Stimulated activated CD8-positive, alpha-beta memory T cell treated with anti-CD3 and anti-CD28 coated beads, Interleukin-7, amount 100 ng/mL, for 4 hours (primary cell): ENCODE measurements at regions not wholly inside any gene's neighbourhood (a gene's known extent, or its start where the extent isn't known, plus 50 kb on each side); places are given as distances from the start of the nearest gene placed in this dataset.
"Not testable (repeated sequence)": the region's sequence is repeated elsewhere in the genome, so short reads cannot be mapped to it uniquely, and the experiment has no call there.

Source experiments
- DNase-seq, 2 donors: peaks; one replicate each; pipeline ENCODE4 v3.0.0-alpha.2; 2020; ENCODE audit warnings: low read depth in 2 of 2

DNA sequence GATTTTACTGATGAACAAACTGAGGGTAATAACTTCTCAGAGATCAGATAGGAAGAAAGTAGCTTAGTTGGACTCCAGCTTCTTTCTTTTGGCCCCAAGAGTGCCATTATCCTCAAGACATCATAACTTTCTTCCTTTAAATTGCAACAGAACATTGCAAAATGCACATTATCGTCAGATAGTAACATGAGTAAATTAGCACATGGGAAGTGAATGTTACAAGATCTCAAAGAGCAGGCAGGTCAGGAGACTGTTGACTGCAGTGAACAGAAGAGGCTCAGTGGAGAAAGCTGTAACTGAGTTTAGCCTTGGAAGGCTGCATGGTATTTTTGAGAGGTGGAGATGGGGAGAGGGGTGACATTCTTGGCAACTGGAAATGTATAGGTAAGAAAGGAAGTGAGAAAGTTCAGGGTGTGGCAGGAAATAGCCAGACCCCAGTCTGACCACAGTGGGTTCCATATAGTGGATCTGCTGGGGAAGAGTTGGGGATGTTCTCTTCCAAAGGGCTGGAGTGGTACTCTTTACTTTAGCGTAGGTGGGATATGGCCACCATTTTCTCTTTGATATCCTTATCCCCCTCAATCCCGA, 307.7 kb downstream of the RPLP1 start:
- DNase-seq = no peak

DNA sequence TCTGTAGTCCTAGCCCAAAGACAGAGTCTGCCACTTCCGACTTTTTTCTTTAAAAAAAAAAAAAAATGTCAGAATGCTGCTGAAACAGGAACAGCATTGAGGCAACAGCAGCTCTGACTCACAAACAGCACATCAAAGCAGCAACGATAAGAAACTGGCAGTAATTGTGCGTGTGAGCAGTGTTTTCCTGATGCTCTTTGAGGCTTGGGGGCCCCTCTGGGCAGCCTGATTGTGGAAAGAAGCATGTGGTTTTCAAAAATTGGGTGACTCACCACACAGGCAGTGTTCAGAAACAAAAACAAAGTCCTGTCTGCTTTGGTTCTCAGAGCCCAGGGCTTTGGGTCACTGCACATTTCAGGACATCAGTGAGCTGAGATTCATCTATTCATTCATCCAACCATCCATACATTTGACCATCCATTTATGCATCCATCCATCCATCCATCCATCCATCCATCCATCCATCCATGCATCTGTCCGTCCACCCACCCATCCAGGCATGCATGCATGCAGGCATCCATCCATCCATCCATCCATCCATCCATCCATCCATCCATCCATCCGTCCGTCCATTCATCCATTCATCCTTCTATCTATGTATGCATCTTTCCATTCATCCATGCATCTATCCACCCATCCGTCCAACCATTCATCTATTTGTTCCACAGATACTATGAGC, 308.4 kb downstream of the RPLP1 start:
- DNase-seq = peak; percentile 78 to 85

DNA sequence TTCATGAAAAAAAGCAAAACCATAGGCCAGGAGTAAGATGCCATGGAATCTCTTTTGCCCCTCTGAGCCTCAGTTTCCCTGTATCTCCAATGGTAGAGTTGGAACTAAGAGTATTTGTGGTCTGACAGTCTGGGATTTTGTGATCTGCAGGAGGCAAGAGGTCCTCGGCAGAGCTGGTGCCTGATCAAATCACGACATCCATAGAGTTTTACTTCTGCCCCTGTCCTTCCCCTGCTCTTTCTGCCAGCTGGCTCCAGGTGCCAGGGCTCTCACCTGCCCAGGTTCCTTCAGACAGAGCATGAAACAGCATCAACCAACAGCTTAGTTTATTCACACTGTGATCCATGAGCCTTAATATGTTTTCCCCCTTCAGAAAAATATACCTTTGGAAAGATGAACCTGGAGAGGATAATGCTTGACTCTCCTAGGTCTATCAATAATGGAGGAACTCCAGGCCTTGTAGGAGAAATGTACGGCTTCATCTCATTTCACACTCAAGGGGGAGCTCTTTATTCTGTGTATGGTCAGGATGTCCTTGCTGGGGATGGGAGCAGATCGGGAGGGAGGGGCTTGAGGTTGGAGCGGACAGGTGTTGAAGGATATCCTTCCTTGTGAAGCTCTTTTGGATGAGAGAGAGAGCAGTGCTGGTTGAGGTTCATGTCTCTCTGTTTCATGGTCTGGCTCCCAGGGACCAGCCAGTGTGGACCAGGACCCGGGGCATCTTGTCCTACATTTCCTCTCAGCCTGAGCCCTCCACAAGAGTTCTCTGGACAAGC, 309.9 kb downstream of the RPLP1 start:
- no peak for DNase-seq

DNA sequence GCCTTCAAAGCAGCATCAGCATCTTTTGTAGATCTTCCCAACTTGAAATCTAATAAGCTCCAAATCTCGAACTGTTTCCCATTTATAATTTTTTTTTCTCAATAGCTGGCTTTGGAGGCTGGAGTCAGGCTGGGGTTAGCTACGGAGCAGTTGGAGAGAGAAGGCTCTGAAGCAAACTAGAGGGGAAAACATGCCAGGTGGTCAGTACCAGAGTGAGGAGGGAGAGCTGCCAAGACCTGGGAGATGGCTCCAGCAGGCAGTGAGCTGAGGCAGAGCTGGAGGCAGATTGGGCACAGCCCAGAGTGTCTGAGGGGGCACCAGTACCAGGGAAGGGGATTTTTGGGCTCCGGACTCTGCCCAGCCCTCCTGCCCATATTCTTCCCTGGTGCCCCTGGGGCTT, 311.2 kb downstream of the RPLP1 start:
- DNase-seq = no peak

DNA sequence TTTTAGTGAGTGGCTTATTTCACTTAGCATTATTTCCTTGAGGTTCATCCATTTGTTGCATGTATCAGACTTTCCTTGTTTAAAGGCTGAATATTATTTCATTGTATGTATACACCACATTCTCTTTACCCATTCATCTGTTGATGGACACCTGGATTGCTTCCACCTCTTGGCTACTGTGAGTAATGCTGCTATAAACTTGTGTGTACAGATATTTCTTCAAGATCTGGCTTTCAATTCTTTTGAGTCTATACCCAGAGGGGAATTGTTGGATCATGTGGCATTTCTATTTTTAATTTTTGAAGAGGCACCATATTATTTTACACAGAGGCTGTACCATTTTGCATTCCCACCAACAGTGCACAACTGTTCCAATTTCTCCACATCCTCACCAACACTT, 313.5 kb downstream of the RPLP1 start:
- no peak for DNase-seq

DNA sequence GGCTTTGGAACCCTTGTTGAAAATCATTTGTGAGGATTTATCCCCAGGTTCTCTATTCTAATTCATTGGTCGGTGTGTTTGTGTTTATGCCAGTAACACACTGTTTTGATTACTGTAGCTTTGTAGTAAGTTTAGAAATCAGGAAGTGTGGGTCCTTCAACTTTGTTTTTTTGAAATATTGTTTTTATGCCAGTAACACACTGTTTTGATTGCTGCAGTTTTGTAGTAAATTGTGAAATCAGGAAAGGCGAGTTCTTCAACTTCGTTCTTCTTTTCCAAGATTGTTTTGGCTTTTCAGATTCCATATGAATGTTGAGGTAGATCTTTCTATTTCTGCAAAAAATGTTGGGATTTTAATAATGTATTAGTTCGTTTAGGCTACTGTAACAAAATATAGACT, 314.6 kb downstream of the RPLP1 start:
- DNase-seq = no peak

DNA sequence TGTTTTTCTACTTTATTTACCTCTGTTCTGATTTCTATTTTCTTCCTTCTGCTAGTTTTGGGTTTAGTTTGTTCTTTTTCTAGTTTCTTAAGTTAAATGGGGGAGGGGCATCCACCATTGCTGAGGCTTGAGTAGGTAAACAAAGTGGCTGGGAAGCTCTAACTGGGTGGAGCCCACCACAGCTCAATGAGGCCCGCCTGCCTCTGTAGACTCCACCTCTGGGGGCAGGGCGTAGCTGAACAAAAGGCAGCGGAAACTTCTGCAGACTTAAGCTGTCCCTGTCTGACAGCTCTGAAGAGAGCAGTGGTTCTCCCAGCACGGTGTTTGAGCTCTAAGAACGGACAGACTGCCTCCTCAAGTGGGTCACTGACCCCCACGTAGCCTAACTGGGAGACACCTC, 316.7 kb downstream of the RPLP1 start:
- peak in 1 of 2 donors; percentile 21 for DNase-seq

DNA sequence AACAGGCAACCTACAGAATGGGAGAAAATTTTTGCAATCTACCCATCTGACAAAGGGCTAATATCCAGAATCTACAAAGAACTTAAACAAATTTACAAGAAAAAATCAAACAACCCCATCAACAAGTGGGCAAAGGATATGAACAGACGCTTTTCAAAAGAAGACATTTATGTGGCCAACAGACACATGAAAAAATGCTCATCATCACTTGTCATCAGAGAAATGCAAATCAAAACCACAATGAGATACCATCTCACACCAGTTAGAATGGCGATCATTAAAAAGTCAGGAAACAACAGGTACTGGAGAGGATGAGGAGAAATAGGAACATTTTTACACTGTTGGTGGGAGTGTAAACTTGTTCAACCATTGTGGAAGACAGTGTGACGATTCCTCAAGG, 321.6 kb downstream of the RPLP1 start:
- DNase-seq = not testable (repeated sequence)

DNA sequence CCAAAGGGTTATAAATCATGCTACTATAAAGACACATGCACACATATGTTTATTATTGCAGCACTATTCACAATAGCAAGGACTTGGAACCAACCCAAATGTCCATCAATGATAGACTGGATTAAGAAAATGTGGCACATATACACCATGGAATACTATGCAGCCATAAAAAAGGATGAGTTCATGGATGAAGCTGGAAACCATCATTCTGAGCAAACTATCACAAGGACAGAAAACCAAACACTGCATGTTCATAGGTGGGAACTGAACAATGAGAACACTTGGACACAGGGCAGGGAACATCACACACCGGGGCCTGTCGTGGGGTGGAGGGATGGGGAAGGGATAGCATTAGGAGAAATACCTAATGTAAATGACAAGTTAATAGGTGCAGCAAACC, 322.1 kb downstream of the RPLP1 start:
- DNase-seq = not testable (repeated sequence)

DNA sequence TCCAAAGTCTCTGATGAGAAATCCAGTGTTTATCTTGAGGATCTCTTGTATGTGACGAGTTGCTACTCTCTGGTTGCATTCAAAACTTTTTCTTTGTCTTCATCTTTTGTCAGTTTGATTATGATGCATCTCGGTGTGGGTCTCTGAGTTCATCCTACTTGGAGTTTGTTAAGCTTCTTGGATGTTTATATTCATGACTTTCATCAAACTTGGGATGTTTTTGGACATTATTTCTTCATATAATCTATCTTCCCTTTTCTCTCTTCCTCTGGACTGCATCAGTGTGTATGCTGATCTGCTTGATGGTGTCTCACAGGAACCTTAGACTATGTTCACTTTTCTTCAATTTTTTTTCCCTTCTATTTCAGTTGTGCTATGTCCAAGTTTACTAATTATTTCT, 320.4 kb downstream of the TLE3 start:
- no peak for DNase-seq

DNA sequence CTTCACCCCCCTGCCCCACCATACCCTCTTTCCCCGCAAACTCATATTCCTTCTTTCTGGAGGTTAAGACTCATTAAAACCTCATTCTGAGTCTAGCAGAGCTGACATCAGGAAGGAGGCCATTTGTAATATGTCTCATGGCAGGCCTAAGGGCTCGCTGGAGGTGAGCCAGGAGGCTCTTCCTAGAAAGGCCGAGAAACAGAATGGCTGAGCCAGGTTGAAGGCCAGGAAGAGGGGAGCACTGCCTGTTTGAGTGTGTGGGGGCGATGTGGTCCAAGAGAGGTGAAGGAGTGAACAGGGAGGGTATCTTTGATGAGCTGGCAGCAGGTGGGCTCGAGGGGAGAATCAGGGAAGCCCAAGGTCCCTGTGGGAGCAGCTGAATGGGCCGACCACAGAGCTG, 317.3 kb downstream of the TLE3 start:
- no peak for DNase-seq

DNA sequence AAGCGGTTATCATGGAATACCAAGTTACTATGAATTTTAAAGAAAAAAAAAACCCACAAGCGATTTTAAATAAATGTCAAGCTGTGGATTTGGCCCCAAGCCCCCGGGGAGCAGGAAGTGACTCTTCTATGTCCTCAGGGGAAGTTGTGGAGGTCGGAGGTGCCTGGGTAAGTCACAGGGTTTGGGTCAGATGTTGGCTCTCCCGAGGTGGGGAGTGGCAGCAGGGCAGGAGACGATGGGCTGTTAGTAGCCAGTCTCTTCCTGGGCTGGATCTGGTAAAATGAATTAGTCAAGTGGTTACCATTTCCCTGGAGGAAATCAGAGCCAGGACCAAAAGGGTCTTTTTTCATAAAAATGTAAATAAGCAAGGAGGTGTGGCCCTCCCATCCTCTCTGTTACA, 316.7 kb downstream of the TLE3 start:
- no peak for DNase-seq

DNA sequence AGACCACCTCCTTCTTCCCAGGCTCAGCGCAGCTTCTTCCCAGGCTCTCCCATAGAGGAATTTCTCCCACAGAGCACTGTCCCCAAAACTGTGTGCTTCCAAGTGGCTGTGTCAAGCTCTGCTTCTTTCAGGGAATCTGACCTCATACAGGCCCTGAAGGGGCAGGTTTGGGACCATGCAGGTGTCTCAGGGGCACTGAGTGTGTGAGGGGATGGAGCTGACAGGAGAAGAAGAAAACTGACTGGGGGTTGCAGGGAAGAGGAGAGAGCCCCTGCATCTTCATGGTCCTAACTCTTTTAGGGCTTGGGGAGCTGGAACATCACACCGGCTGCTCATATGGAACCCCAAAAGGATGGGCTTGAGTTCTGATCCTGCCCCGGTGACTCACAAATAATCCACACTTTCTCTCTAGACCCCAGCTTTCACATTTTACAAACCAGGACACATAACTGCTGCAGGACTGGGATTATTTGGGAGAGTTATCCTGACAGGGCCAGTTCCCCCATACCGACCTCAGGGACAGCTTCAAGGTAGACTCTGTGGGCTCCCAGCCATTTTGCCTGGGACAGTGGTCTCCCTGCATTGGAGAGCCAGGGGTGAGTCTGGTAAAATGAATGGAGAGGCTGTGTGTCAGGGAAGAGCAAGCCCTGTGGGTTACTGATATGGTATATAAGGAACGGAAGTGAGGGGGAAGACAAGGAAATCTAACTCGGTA, 316.1 kb downstream of the TLE3 start:
- no peak for DNase-seq

DNA sequence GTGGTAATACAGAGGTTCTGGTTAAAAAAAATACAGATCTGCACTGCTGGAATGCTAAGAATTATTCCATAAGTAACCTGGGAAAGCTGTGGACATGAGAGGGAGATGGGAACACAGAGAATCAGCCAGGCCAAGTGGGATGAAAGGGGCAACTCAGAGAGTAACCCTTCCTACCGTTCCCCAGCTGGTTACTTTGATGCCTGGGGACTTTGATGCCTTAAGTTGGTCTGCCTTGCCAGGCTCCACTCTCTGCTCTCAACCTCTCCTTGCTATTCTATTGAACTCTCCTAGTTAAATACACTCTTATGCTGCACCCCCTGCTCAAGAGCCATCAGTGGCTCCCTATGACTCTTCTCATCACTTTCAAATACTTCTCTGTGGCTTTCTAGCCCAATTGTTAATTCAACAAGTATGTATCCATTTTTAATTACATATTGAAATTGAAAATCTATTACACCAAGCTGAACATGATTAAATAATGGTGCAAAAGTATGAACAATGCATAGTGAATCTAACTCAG, 315.5 kb downstream of the TLE3 start:
- DNase-seq = no peak

DNA sequence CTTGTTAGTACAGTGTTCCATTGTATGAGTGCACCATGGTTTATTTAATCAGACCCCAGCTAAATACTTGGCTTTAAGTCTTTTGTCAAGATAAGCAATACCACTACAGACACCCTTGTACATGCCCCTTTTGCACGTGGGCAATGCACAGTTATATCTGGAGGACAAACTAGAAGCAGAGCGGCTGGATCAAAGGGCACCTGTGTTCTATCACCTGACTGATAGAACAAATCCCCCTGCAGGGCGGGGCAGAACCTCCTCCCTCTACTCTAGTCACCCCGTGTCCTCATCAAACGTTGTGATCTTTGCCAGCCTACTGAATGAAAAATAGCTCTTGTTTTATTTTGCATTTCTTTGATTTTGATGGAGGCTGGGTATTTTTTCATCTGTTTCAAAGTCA, 314.9 kb downstream of the TLE3 start:
- DNase-seq = no peak

DNA sequence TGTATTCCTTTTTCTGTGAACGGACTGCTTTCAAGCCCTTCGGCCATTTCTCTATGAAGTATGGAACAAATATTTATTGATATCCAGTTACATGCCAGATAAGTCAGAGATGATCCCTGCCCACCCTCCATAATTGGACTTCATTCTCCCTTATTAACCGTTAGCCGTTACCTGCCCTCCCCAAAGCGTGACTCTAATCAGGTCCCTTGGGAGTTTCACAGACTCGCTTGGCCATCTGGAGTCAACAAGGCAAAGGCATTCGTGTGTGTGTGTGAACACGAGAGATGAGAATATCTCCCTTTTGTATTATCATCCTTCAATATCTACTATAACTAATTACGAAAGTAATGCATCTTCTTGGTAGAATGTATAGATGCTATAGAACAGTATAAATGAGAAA, 314.5 kb downstream of the TLE3 start:
- DNase-seq = no peak

DNA sequence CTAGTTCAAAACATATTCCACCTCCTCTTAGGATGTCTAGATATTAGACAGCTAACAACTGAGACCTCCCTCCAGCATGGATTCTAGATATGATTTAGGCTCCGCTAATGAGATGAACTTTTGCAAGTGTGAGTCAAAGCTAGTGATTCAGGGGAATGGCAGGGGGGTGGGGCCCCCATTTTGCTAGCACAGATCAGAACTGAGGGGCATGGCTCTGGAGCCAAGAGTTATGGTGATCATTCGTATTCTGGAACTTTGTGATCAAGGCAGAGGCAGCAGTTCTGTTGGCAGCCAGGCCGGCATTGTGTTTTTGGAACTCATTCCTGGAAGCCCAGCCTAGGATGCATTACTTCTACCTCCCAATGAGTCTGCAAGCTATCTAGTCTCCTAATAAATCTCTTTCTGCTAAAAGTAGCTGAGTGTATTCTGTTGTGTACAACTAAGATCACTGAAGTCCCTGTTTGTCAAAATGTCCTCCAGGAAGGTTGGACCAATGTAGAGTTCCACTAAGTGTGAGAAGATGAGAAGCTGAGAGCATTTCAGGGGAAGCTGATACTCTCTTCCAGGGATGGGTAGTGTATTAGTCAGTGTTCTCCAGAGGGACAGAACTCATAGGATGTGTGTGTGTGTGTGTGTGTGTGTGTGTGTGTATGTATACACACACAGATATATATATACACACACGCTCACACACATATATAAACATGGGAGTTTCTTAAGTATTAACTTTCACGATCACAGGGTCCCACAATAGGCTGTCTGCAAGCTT, 312.7 kb downstream of the TLE3 start:
- DNase-seq = no peak

DNA sequence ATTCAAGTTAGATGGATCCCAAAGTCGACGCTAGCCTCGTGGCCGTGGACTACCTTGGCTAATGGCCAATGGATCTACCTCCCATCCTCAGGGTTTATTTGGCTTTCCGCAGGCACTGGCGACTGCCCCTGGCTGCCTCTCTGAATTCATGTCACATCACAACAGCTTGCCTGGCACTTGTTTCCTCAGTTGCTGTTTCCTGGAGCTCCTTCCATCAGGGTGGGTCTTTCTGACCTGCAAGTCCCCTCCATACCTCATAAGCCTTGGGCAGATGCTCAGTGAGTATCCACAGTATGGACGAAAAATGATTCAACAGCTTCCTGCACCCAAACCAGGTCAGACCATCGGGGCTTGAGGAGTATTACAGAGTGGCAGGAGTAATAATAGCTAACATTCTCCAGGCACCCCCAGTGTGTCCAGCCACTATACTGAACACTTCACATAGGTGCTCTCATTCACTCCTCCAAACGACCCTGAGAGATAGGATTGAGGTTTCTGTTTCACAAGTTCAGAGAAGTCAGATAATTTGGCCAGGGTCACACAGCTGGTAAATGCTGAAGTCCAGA, 311.5 kb downstream of the TLE3 start:
- DNase-seq = no peak

DNA sequence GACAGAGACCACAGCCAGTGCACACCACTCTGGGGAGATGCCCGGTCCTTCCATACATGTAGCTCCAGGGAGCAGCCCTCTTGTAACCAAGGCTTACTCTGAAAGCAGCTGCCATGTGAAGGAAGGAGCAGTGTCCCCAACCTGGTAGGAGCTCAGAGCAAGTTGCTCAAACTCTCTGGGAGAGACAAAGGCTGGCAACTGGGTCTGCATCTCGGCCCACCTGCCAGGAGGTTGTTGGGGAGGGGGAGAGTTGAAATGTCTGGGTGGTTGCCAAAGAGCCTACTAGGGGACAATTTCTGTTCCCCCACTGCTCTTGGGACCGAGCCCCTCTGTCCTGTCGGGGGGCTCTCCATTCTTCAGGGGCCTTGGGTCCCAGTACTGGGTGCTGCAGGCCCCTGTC, 309.9 kb downstream of the TLE3 start:
- DNase-seq = no peak

DNA sequence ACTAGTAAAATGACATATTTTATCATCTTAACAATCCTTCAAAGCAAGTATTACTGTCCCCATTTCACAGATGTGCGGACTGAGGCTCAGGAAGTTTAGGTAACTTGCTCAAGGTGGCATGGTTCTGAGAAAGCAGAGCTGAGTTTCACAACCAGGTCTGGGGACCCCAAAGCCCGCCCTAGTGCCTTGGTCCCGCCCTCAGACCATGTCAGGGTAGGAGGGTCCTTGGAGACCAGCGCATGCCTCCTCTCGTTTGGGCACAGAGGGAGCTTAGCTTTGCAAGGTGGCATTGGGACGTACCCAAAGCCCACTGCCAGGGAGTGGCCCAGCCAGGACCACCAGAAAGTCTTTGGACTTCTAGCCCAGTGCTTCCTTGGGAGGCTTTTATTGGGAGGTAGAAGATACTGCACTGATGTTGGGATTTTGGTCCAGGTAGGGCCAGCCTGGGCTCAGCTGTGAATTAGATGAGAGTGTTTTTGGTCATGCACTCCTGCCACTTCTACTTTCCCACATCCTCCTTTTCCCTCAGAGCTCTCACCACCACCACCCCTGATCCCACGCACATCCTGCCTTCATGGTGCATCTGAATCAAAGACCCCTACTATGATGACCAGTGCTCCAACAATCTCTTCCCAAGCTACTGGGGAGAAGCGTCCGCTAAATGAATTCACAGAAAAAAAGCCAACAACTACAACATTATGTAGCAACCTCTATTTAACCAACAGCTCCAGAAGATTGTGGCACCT, 307.9 kb downstream of the TLE3 start:
- no peak for DNase-seq

DNA sequence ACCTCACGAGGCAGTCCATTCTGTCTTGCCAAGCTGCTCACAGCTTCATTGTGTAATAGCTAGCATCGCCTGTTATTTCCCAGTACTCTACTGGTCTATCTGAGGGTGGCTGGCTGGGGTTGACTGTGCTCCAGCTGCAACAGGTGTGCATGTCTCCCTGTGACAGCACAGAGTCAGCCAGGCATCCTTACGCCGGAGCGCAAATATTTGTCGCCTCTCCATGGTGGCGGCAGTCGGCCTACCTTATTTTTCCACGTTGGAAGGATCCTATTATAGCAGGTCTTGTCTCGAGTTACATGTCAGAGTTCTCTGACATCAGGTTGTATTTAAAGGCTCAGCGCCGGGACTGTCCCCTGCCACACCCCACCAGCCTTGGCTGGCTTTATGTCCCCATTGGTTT, 307.1 kb downstream of the TLE3 start:
- DNase-seq = no peak
